ENCODE measurements at regions not wholly inside any gene's neighbourhood (a gene's known extent, or its start where the extent isn't known, plus 50 kb on each side); places are given as distances from the start of the nearest gene placed in this dataset.

DNA sequence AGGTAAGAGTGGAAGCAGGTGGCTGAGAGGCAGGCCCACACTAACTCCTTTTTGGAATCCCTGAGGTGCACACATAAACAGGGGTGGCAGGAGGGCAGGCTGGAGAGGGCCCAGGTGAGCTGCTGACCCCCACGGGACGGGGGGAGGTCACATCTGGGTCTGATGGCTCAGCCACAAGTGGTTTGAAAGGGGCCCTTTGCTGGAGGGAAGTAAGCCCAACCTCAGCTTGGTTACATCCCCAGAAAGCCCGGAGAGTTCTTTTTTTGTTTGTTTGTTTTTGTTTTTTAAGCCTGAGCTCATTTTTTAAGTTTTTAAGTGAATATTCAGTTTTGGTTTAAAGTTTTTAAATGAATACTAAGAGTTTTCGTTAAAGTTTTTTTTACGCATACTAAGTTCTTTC is 72.8 kb upstream of the CUX1 start:
- TF ChIP-seq, protein P1, sequence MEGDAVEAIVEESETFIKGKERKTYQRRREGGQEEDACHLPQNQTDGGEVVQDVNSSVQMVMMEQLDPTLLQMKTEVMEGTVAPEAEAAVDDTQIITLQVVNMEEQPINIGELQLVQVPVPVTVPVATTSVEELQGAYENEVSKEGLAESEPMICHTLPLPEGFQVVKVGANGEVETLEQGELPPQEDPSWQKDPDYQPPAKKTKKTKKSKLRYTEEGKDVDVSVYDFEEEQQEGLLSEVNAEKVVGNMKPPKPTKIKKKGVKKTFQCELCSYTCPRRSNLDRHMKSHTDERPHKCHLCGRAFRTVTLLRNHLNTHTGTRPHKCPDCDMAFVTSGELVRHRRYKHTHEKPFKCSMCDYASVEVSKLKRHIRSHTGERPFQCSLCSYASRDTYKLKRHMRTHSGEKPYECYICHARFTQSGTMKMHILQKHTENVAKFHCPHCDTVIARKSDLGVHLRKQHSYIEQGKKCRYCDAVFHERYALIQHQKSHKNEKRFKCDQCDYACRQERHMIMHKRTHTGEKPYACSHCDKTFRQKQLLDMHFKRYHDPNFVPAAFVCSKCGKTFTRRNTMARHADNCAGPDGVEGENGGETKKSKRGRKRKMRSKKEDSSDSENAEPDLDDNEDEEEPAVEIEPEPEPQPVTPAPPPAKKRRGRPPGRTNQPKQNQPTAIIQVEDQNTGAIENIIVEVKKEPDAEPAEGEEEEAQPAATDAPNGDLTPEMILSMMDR (IDR thresholded peaks at IDR 0.05; ENCODE audit: poor library complexity, severe bottlenecking) = no peak
- no peak for TF ChIP-seq RAD21 (conservative IDR thresholded peaks at IDR 0.05)
- TF ChIP-seq SMC3 (conservative IDR thresholded peaks at IDR 0.05; ENCODE audit: poor library complexity) = no peak
- no peak for TF ChIP-seq EZH2 (IDR thresholded peaks at IDR 0.05; ENCODE audit: borderline replicate concordance, insufficient read depth, low read length, poor library complexity, severe bottlenecking)
- TF ChIP-seq POLR2AphosphoS5 (IDR thresholded peaks at IDR 0.05) = no peak
- TF ChIP-seq MXI1 (conservative IDR thresholded peaks at IDR 0.05; ENCODE audit: poor library complexity, severe bottlenecking) = no peak
- TF ChIP-seq, protein P2, sequence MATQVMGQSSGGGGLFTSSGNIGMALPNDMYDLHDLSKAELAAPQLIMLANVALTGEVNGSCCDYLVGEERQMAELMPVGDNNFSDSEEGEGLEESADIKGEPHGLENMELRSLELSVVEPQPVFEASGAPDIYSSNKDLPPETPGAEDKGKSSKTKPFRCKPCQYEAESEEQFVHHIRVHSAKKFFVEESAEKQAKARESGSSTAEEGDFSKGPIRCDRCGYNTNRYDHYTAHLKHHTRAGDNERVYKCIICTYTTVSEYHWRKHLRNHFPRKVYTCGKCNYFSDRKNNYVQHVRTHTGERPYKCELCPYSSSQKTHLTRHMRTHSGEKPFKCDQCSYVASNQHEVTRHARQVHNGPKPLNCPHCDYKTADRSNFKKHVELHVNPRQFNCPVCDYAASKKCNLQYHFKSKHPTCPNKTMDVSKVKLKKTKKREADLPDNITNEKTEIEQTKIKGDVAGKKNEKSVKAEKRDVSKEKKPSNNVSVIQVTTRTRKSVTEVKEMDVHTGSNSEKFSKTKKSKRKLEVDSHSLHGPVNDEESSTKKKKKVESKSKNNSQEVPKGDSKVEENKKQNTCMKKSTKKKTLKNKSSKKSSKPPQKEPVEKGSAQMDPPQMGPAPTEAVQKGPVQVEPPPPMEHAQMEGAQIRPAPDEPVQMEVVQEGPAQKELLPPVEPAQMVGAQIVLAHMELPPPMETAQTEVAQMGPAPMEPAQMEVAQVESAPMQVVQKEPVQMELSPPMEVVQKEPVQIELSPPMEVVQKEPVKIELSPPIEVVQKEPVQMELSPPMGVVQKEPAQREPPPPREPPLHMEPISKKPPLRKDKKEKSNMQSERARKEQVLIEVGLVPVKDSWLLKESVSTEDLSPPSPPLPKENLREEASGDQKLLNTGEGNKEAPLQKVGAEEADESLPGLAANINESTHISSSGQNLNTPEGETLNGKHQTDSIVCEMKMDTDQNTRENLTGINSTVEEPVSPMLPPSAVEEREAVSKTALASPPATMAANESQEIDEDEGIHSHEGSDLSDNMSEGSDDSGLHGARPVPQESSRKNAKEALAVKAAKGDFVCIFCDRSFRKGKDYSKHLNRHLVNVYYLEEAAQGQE (IDR thresholded peaks at IDR 0.05; ENCODE audit: borderline replicate concordance) = no peak
- TF ChIP-seq TAF1 (IDR thresholded peaks at IDR 0.05; ENCODE audit: low read depth) = no peak
